H7 (cell line): ENCODE measurements at regions not wholly inside any gene's neighbourhood (a gene's known extent, or its start where the extent isn't known, plus 50 kb on each side); places are given as distances from the start of the nearest gene placed in this dataset.

Source experiments
- DNase-seq: peaks from one replicate; pipeline ENCODE4 v3.0.0; 2012
- H3K27me3 ChIP-seq: 2 replicates; pipeline ENCODE4 v1.6.0; 2011; ENCODE audit warnings: mild to moderate bottlenecking, low read length; ENCODE audit not compliant: control insufficient read depth, insufficient read depth
- H3K36me3 ChIP-seq: replicated peaks from 2 replicates; pipeline ENCODE4 v1.5.1; 2011; ENCODE audit warnings: low read length; ENCODE audit not compliant: control insufficient read depth, insufficient read depth
- H3K4me3 ChIP-seq: 2 replicates; pipeline ENCODE4 v1.5.1; 2011; ENCODE audit warnings: low read depth, mild to moderate bottlenecking, control low read depth, low read length, moderate library complexity; ENCODE audit not compliant: insufficient read depth

DNA sequence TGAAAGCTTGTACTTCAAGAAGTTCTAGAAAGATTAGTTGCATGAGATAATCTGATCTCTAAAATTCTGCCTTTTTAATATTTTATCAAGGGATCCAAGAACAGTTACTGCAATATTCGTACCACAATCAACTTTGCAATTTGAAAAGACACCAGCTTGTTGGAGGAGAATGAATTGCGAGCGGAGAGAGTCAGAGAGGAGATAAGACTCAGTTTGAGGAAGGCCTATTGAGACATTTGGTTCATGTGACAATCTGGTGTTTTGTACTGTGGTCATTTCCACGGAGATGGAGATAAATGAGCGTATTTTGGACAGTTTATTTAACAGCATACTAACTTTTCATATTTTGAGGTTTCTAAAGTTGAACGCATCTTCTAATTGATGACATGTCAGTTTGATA, 1276.0 kb downstream of the EFNB2 start:
- H3K27me3 ChIP-seq: no peaks in the 10 kb centered on the region
- no peak for DNase-seq
- H3K4me3 ChIP-seq: no peak overlapping the region

DNA sequence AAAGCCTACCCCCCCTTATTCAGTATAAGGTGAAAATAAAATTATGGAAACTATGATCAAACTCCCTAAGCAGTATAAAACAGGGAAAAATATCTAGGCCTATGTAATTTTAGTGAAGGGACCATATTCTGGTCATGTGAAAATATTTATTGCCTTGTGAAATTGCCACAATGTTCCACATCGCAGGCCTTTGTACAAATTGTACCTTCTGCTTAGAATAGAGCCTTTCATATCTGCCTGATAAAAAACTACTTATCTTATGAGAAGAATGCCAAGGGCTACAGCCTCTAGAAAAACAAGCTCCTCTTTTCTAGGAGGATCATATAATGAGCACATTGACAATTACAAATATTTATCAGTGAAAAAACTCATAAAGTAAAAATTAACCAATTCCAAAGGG, 1280.0 kb downstream of the EFNB2 start:
- H3K27me3 ChIP-seq: no peaks in the 10 kb centered on the region
- H3K36me3 ChIP-seq: no peaks in the 10 kb centered on the region
- no peak overlapping the region for H3K4me3 ChIP-seq
- DNase-seq: no peak

More for the DNA sequence above, 1276.0 kb downstream of the EFNB2 start:
- no peaks in the 10 kb centered on the region for H3K36me3 ChIP-seq

DNA sequence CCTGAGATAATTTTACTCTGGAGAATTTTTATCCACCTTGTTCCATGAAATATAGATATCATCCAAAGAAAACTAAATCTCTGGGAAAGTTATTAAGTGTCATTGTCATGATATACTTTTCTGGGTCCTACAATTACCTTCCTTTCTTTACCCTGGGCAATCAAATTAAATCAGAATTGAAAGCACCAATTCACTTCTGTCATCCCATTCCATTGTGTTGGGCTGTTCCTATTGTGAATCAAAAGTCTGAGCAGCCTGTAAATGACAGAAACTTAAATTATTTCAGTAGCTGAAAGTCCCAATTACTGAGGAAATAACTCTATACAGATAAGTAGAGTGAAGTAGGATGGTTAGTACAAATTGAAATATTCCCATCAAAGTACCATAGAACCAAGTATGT, 1284.2 kb downstream of the EFNB2 start:
- H3K27me3 ChIP-seq: no peaks in the 10 kb centered on the region
- DNase-seq: no peak
- H3K36me3 ChIP-seq: no peaks in the 10 kb centered on the region

DNA sequence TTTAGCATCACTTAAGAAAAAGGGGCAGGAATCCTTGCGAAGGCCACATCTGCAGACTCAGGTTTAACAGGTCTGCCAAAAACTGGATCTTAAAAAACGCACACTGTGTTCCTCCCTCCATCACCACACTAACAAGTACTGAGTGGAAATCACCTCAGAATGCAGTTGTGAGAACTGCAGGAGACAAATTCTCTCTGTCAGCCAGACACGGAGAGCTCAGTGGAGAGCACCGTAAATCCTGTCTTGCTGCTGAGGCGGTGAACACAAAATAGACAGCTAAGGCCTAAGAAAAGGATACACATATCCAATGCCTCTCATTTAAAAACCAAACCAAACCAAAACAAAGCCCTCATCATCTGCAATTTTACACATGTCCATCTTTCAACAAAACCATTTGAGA, 1287.6 kb downstream of the EFNB2 start:
- Histone ChIP-seq H3K36me3 (no peaks in the 10 kb centered on the region), H3K4me3 (no peak overlapping the region), H3K27me3 (no peaks in the 10 kb centered on the region)
- DNase-seq: no peak

More for the DNA sequence above, 1284.2 kb downstream of the EFNB2 start:
- H3K4me3 ChIP-seq: no peak overlapping the region

DNA sequence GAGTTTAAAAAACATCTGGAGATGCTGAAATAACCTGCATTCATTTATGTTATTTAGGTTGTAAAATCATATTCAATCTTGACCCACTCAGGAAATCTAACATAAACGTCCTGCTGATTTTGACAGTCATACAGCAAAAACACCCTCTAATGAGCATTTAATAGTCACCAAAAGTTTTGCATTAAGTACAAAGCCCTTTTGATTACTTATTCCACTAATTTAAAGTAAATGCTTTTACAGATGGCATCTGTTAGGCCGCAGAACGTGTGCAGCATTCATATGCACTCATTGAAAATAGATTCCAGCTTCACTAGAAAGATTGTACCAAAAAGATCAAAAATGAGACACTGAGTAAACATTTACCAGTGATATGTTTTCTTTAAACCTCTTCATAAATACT, 1295.1 kb downstream of the EFNB2 start:
- no peak for DNase-seq
- H3K27me3 ChIP-seq: no peaks in the 10 kb centered on the region
- H3K36me3 ChIP-seq: no peaks in the 10 kb centered on the region
- H3K4me3 ChIP-seq: no peak overlapping the region

DNA sequence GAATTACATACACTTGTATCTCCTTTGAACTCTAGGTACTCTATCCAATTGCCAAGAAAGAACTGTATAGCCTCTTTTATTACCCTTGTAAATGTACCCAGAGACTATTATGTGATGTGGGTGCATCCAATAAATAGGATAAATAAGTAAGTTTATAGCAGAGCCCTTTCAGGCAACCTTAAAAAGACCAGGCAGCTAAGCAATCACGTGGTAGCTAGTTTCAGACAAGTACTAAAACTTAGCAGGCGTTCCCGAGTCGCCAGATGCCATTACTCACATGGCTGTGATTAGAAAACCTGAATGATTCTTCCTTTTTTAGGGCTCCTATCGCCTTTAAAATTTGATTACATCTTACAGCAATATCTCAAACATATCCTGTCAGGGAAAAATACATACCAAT, 1303.0 kb downstream of the EFNB2 start:
- no peak for DNase-seq
- H3K36me3 ChIP-seq: no peaks in the 10 kb centered on the region
- H3K27me3 ChIP-seq: no peaks in the 10 kb centered on the region
- H3K4me3 ChIP-seq: no peak overlapping the region

DNA sequence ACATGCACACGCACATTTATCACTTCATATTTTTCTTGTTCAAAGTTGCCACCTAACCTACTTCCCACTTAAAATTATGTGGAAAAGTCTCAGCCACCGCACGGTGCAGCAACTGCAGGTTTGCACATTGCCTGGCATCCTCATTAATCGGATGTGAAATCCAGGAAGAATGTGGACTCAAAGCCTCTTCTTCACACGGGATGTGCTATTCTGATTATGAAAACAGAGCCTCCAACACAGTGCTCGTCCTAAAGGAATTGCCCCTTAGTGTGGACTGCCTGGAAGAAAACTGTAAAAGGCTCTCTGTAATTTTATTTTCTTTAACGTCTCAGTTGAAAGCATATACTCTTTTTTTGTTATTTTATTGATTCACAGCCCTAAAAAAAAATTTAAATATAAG, 1303.5 kb downstream of the EFNB2 start:
- Histone ChIP-seq H3K27me3 (no peaks in the 10 kb centered on the region), H3K4me3 (no peak overlapping the region), H3K36me3 (no peaks in the 10 kb centered on the region)
- no peak for DNase-seq

DNA sequence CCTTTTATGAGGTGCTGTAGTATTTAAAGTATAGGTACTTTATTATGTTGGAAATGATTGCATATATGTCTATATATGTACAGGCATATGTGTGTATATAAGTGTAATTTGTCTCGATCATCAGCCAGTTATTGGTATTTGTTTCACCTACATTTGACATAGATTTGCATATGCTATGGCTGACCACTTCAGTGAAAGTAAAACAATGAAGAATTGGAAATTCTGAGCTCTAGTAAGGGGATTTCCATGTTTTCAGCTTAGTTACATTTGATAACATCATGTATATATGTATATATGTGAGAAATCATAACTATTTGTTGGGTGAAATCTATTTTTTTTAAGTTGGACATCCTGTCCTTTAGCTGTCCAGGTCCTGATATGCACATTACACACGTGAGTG, 1303.9 kb downstream of the EFNB2 start:
- Histone ChIP-seq H3K27me3 (no peaks in the 10 kb centered on the region), H3K36me3 (no peaks in the 10 kb centered on the region), H3K4me3 (no peak overlapping the region)
- no peak for DNase-seq

DNA sequence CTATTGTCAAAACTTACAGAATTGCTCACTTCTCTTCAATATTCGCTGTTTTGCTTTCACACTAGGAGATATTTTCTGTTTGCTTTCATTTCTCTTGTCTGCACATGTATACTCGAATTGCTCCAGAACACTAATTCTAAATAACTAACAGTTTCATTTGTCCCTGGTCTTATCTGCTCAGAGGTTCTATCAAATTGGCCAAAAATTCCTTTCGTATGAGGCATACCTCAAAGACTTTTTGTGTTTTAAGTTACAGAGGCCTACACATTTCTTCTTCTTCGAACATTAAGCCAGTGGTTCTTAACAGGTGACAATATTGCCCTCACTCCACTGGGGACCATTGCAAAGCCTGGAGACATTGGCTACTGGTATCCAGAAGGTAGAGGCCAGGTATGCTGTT, 1314.6 kb downstream of the EFNB2 start:
- Histone ChIP-seq H3K4me3 (no peak overlapping the region), H3K36me3 (no peaks in the 10 kb centered on the region), H3K27me3 (no peaks in the 10 kb centered on the region)
- no peak for DNase-seq

DNA sequence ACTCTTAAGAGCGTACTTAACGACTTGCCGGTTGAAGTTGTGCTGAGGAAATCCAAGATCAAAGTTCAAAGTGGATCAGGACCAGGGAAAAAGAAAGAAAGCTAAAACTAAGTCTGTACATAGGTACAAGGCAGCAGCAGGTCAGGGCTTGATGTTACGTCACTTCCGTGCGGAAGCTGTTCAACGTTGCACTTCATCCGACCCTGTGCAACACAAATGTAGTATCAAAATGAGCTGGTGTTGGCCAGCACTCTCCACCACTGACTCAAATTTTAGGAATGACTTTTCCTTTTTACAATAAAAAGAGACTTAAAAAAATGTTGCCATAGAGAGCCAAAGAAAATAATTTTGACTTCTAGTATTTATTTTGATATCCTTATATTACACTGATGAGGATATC, 1315.4 kb downstream of the EFNB2 start:
- no peak for DNase-seq
- Histone ChIP-seq H3K4me3 (no peak overlapping the region), H3K36me3 (no peaks in the 10 kb centered on the region), H3K27me3 (no peaks in the 10 kb centered on the region)

DNA sequence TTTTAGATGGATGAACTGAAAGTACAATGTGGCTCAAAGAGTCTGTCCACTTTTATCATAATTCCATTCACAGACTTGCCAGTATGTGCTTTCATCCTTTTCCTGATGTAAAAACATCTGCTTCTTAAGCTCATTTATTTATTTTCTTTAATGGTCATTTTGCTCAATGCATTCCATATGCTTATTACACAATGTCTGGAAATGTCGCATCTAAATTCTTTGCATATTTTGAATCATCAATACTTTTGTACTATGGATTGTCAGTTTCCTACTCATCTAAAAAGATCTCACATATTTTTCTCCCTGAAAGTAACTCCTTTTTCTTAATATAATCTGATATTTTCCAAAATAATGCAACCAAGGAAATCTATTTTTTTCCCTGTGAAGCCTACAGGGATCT, 1315.8 kb downstream of the EFNB2 start:
- Histone ChIP-seq H3K27me3 (no peaks in the 10 kb centered on the region), H3K4me3 (no peak overlapping the region), H3K36me3 (no peaks in the 10 kb centered on the region)
- no peak for DNase-seq

DNA sequence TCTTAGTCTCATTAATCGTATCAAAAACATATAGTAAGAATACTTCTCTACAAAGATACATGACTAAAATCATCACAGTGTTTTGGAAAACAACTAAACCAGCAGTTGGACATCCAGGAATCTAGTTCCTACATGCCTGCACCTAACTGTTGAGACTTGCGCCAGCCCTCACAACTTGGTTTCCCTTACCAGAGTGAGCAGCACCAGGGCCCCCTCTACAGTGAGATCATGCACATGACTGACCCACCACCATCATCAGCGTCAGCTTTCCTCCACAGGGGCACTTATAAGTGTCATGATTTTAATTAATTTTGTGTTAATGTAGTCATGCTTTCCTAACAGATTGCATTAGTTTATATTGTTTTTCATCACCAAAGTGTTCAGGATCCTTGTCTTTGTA, 1322.0 kb downstream of the EFNB2 start:
- no peak overlapping the region for H3K4me3 ChIP-seq
- H3K27me3 ChIP-seq: no peaks in the 10 kb centered on the region
- H3K36me3 ChIP-seq: no peaks in the 10 kb centered on the region
- peak; percentile 16 for DNase-seq

DNA sequence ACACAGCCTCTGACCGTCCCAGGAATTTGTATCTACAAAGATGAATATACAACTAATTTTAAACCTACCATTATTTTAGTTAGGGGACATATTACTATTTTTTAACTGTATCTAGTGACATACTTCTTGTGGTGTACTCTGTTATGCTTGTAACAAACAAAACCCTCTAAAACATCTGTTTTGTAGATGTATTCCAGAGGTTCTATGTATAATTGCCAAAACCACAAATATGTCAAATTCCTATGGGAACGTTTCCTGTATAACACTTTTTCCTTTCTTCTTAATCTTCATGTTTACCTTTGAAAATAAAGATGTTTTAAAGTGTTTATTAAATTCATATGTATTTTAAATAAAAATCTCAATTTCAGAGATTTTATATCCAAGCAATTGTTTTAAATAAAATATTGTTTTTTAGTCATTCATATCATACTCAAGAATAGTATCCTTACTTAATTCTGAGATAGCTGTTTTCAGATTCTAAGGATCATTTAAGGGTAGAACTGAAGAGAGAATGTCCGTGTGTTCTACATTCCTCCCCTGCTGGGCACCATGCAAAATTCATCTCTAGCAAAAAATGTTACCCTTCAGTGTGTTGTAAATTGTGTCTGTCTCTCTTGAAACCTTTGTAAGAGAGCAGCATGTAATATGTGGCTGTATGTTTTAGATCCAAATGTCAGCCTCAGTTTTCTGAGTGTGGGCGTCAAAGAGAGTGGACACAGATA, 1327.7 kb downstream of the EFNB2 start:
- no peak for DNase-seq
- H3K36me3 ChIP-seq: no peaks in the 10 kb centered on the region
- no peak overlapping the region for H3K4me3 ChIP-seq
- H3K27me3 ChIP-seq: no peaks in the 10 kb centered on the region

DNA sequence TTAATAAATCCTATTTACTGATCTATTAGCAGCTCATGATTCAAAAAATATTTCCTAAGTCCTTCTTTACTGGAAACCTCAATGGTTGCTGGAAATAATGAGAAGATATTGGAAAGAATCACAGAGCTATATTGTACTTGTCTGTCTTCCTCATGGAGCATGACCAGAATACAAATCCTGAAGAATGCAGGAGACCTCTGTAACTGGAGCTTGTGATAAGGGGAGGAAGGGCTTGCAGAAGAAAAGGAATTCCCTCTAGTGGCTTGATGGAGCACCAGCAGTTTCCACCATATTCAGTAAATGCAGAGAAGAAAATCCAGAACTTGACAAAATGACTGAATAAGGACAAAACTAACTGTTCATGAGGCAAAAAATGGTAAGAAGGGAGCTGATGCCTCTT, 1333.1 kb downstream of the EFNB2 start:
- Histone ChIP-seq H3K4me3 (no peak overlapping the region), H3K36me3 (no peaks in the 10 kb centered on the region), H3K27me3 (no peaks in the 10 kb centered on the region)
- peak; percentile 10 for DNase-seq

DNA sequence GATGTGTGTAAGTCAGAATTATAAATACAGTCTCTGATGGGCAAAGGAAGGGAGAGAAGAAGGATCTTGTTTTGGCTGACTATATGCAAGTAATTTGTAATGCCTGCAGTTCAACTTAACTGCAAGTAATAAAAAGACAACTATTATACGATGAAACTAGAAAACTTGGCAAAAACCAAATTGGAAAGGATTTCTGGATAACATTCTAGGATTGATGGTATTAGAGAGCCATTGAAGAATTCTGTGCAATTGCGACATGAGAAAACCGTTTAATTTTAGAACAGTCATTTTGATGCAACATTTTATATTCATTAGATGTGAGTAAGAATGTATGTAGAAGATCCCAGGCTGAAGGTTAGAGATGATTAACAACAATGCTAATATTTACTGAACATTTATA, 1334.1 kb downstream of the EFNB2 start:
- Histone ChIP-seq H3K4me3 (no peak overlapping the region), H3K27me3 (no peaks in the 10 kb centered on the region), H3K36me3 (no peaks in the 10 kb centered on the region)
- DNase-seq: no peak

DNA sequence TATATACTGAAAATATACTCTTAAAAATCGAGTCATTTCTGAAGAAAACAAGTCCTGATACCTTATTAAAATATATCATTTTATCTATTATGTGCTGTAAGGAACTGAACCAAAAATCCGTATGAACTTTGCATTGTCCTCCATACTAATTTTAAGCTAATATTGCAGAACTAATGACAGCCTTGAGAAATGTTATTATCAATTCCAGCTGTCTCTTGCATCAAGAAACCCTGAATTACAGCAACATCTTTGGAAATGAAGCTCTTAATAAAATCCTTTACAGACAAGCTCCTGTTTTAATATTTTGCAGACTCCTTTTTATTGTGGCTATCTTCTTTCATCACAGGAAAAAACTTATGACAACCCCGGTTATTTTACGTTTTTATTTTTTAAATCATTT, 1335.3 kb downstream of the EFNB2 start:
- Histone ChIP-seq H3K4me3 (no peak overlapping the region), H3K27me3 (no peaks in the 10 kb centered on the region), H3K36me3 (no peaks in the 10 kb centered on the region)
- no peak for DNase-seq
